ENCODE measurements at regions not wholly inside any gene's neighbourhood (a gene's known extent, or its start where the extent isn't known, plus 50 kb on each side); places are given as distances from the start of the nearest gene placed in this dataset.

DNA sequence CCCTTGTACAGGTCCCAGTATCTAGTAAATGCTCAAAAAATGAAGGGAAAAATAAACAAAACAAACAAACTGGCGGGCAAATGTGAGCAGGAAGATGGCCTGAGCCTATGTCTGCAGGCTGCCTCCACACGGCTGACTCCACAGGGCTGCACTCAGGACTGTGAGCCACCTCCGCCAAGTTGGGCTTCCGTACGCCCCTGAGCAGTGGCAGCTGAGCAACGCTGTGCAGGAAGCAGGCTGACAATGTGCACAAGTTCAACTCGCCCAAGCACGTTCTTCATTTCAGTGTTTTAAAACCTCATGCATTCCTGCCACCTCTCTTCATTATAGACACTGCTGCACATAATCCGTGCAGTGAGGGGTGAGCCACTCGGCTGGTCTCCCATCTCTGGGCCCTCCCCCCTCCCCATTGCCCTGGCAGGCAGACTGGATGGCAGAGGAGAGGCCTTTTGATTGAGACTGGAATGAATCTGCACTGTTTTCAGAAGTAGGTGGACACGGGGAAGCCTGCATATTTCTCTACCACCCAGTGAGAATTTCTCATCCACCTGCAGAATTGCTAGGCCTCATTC, 915.3 kb downstream of the UQCRFS1 start:
- in situ Hi-C loops (cut with MboI) (no loop called here), intact Hi-C loops (cut with micrococcal nuclease; ENCODE audit: unreplicated experiment) (no loop called here)
- no TSS peak for BruUV-seq (replicated peaks)
- H2AFZ ChIP-seq (ENCODE audit: control insufficient read depth, low read depth, low read length), result no peak overlapping the region
- no peak for FAIRE-seq
- no peaks in the 10 kb centered on the region; the same call in 2 of the 3 replicates for H3K9me3 ChIP-seq (replicated peaks; ENCODE audit: control insufficient read depth, insufficient read depth, low read length)
- H3K4me2 ChIP-seq (ENCODE audit: control insufficient read depth, insufficient read depth), result no peak overlapping the region
- no peak for ATAC-seq
- H3K9ac ChIP-seq (ENCODE audit: control insufficient read depth, insufficient read depth, low read length), result no peak overlapping the region
- no peaks in the 10 kb centered on the region for H3K36me3 ChIP-seq (ENCODE audit: control insufficient read depth in 2 of 2, insufficient read depth in 2 of 2, low read length in 1 of 2)
- H3K27ac ChIP-seq (ENCODE audit: control insufficient read depth, insufficient read depth), result no peak overlapping the region
- H3K4me3 ChIP-seq, result no peak overlapping the region
- H3K4me1 ChIP-seq (ENCODE audit: control insufficient read depth, insufficient read depth, low read length), result no peaks in the 10 kb centered on the region
- H3K27me3 ChIP-seq (replicated peaks in 1 of 2; ENCODE audit: control insufficient read depth in 2 of 2, insufficient read depth in 2 of 2, low read length in 1 of 2), result no peaks in the 10 kb centered on the region
- no peaks in the 10 kb centered on the region for H4K20me1 ChIP-seq (ENCODE audit: control insufficient read depth, insufficient read depth)
- ChIA-PET POLR2A (no interaction called here), CTCF (no interaction called here), SMC1A (ENCODE audit: uncharacterized antibody, unreplicated experiment) (interaction anchor here (1.1 kb wide), 1 partner anchor 10 kb away, joined by 3 read pairs; no protein-coding TSS in a partner anchor), RAD21 (ENCODE audit: unreplicated experiment) (no interaction called here)
- H3K79me2 ChIP-seq (ENCODE audit: control insufficient read depth, insufficient read depth, low read length), result no peaks in the 10 kb centered on the region
- DNase-seq (ENCODE audit: low read depth, low spot score), result no peak
- 31% methylated on average over 11 of the region's 11 CpGs for WGBS (ENCODE audit: insufficient coverage, insufficient replicate concordance, low lambda C conversion rate, missing lambda C conversion rate)
- TF ChIP-seq REST (IDR thresholded peaks at IDR 0.05; ENCODE audit: low read depth, low read length) (no peak), RAD21 (IDR thresholded peaks at IDR 0.05; ENCODE audit: insufficient read depth, low read depth, low read length) (no peak), ZSCAN29 (IDR thresholded peaks at IDR 0.05) (no peak), RFX5 (IDR thresholded peaks at IDR 0.05; ENCODE audit: low read depth, low read length) (no peak), ZBTB4 (CRISPR knock-in tag; IDR thresholded peaks at IDR 0.05) (no peak), BCLAF1 (IDR thresholded peaks at IDR 0.05) (no peak), MLLT1 (IDR thresholded peaks at IDR 0.05) (no peak)
- TF ChIP-seq, protein P1, sequence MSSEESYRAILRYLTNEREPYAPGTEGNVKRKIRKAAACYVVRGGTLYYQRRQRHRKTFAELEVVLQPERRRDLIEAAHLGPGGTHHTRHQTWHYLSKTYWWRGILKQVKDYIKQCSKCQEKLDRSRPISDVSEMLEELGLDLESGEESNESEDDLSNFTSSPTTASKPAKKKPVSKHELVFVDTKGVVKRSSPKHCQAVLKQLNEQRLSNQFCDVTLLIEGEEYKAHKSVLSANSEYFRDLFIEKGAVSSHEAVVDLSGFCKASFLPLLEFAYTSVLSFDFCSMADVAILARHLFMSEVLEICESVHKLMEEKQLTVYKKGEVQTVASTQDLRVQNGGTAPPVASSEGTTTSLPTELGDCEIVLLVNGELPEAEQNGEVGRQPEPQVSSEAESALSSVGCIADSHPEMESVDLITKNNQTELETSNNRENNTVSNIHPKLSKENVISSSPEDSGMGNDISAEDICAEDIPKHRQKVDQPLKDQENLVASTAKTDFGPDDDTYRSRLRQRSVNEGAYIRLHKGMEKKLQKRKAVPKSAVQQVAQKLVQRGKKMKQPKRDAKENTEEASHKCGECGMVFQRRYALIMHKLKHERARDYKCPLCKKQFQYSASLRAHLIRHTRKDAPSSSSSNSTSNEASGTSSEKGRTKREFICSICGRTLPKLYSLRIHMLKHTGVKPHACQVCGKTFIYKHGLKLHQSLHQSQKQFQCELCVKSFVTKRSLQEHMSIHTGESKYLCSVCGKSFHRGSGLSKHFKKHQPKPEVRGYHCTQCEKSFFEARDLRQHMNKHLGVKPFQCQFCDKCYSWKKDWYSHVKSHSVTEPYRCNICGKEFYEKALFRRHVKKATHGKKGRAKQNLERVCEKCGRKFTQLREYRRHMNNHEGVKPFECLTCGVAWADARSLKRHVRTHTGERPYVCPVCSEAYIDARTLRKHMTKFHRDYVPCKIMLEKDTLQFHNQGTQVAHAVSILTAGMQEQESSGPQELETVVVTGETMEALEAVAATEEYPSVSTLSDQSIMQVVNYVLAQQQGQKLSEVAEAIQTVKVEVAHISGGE (CRISPR knock-in tag; IDR thresholded peaks at IDR 0.05), result no peak
